ENCODE measurements at regions not wholly inside any gene's neighbourhood (a gene's known extent, or its start where the extent isn't known, plus 50 kb on each side); places are given as distances from the start of the nearest gene placed in this dataset.

GRCh38 chr11:121886996-121887395 lies 229.0 kb downstream of the BLID start:
- Histone ChIP-seq H3K79me2 (ENCODE audit: insufficient read depth, low read length) (no peaks in the 10 kb centered on the region), H4K5ac (ENCODE audit: insufficient read length, low read depth, low read length) (no peak overlapping the region), H3K23me2 (ENCODE audit: insufficient read length, low read depth, low read length, poor library complexity, severe bottlenecking) (no peaks in the 10 kb centered on the region), H3K23ac (ENCODE audit: insufficient read length, low read depth, low read length) (no peak overlapping the region), H2BK20ac (ENCODE audit: low read depth, low read length, poor library complexity, severe bottlenecking) (no peak overlapping the region), H3K4ac (ENCODE audit: low read depth, low read length) (no peak overlapping the region), H3K9ac (ENCODE audit: extremely low read depth, insufficient read length, low read length) (no peak overlapping the region), H3K14ac (ENCODE audit: insufficient read depth, low read length) (no peak overlapping the region), H4K20me1 (ENCODE audit: control insufficient read depth, insufficient read depth, insufficient read length) (no peaks in the 10 kb centered on the region), H3K27me3 (ENCODE audit: insufficient read depth, low read length) (no peaks in the 10 kb centered on the region), H3K9me3 (ENCODE audit: control insufficient read depth, low read depth, low read length) (no peaks in the 10 kb centered on the region), H2AFZ (ENCODE audit: low read length) (no peak overlapping the region), H2BK12ac (ENCODE audit: insufficient read length, low read depth, low read length) (no peak overlapping the region), H2AK5ac (ENCODE audit: insufficient read length, low read length) (no peak overlapping the region), H3K18ac (ENCODE audit: insufficient read length, low read depth, low read length) (no peak overlapping the region), H3K4me2 (ENCODE audit: insufficient read depth, insufficient read length, low read length) (no peak overlapping the region), H2BK5ac (ENCODE audit: insufficient read length, low read length) (no peak overlapping the region), H3K4me1 (ENCODE audit: insufficient read depth, low read length) (no peaks in the 10 kb centered on the region), H4K8ac (replicated peaks; ENCODE audit: insufficient read length, low read depth, low read length) (no peak overlapping the region), H3T11ph (ENCODE audit: low read length) (no peak overlapping the region), H4K91ac (ENCODE audit: insufficient read length, low read depth, low read length) (no peak overlapping the region), H2BK120ac (ENCODE audit: low read depth, low read length, poor library complexity, severe bottlenecking) (no peak overlapping the region), H3K27ac (ENCODE audit: insufficient read length, low read depth, low read length) (no peak overlapping the region), H3K79me1 (ENCODE audit: insufficient read depth, low read depth, low read length, poor library complexity, severe bottlenecking) (no peaks in the 10 kb centered on the region), H3K56ac (ENCODE audit: insufficient read length, low read depth, low read length) (no peak overlapping the region), H2BK15ac (ENCODE audit: low read depth, low read length) (no peak overlapping the region)
- WGBS (ENCODE audit: extremely low coverage, insufficient read length, low lambda C conversion rate), result no CpG with 5 or more reads among the region's 2 CpGs
- DNase-seq, result no peak
- no peak overlapping the region for H3K27ac Mint-ChIP-seq
- H3K9me3 Mint-ChIP-seq, result no peaks in the 10 kb centered on the region
- no peak for TF ChIP-seq CTCF (conservative IDR thresholded peaks at IDR 0.05)
- peaks cover 3 to 4% of the 10 kb centered on the region in 2 experiments for H3K4me1 Mint-ChIP-seq
- no peak overlapping the region for H3K4me3 Mint-ChIP-seq
- H3K36me3 Mint-ChIP-seq (ENCODE audit: insufficient read depth in 1 of 3, low read depth in 3 of 3), result no peaks in the 10 kb centered on the region
- peaks cover 1% of the 10 kb centered on the region; the same call in 1 of the 2 replicates for H3K27me3 Mint-ChIP-seq (ENCODE audit: low read depth)
